ENCODE measurements at regions not wholly inside any gene's neighbourhood (a gene's known extent, or its start where the extent isn't known, plus 50 kb on each side); places are given as distances from the start of the nearest gene placed in this dataset.

GRCh38 chrX:81355436-81355835, 153.5 kb downstream of the SH3BGRL start:
- TF ChIP-seq POLR2AphosphoS5 (IDR thresholded peaks at IDR 0.05; ENCODE audit: low read depth, low read length) (no peak), GTF2F1 (IDR thresholded peaks at IDR 0.05; ENCODE audit: borderline replicate concordance, low read depth, low read length) (no peak)
